GM18517 (cell line): ENCODE measurements at regions not wholly inside any gene's neighbourhood (a gene's known extent, or its start where the extent isn't known, plus 50 kb on each side); places are given as distances from the start of the nearest gene placed in this dataset.

Source experiments
- ATAC-seq: cut with Tn5 transposase; IDR thresholded peaks from one replicate; pipeline ENCODE4 v1.9.1; 2021; ENCODE audit warnings: mild to moderate bottlenecking, moderate library complexity; ENCODE audit not compliant: unreplicated experiment

DNA sequence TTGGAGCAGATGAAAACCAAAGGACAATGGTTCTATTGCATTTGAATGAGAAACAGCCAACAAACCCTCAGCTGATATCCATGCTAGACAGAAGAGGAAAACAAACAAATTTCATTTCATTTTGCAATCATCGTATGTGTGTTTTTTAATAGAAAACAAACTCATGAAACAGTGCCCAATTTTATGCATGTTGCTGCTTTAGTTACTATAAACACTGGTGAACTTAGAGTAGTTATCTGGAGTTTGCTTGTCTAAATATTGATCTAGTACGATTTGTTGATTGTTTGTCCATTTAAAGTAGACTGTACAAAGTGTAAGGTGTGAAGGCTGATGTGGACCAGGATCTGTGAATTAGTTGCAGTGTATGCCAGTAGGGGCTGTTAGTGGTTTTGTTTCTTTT, 166.6 kb downstream of the KITLG start:
- no peak for ATAC-seq

DNA sequence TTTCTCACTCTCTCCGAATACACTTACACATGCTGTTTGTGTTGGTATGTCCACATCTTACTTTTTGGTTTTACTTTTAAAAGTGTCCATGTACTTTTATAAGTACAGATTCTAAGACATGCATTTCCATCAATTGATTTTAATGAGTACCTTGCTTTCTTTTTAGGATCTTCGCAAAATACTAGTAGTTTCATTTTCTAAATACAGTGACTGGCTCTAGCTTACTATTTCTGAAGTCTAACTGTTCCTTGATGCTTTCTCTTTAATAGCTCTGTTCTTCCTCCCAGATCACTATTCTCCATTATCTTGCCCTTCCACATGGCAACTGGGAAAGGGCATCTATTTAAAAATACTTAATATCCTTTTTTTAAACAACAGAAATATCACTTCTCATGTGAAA, 164.1 kb downstream of the KITLG start:
- ATAC-seq, result no peak

DNA sequence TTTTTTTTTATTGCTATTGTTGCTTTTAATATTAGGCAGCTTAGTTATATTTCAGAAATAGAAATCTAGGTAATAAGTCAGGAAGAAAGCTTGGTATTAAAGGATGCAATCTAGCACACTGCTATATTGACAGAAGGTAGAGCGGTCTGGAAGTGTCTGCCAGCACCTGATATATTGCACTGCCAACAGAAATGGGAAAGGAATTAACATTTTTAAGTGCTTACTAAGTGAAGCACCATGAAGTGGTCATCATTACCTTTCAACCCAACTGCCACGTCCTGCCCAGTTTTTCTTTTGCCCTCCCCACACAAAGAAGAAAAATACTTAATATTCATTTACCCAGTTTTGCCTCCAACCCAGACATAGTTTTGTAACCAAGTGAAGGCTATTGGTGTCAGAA, 163.5 kb downstream of the KITLG start:
- ATAC-seq, result no peak

DNA sequence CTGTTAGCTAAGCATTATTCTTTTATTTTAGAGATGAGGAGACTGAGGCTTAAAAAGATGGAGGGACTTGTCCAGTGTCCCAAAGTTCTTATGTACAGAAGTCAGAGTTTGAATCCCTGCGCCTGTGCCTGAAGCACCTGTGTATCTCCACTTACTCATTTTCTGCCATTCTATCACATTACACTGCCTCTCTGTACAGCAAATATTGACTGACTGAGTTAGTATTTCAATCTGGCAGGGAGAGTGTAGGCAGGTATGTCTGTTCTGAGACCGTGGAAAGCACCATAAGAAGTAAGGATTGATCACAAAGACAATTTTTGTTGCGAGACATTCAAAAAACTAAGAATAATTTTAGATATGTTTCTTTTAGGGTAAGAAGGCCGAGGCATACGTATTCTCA, 162.7 kb downstream of the KITLG start:
- no peak for ATAC-seq

DNA sequence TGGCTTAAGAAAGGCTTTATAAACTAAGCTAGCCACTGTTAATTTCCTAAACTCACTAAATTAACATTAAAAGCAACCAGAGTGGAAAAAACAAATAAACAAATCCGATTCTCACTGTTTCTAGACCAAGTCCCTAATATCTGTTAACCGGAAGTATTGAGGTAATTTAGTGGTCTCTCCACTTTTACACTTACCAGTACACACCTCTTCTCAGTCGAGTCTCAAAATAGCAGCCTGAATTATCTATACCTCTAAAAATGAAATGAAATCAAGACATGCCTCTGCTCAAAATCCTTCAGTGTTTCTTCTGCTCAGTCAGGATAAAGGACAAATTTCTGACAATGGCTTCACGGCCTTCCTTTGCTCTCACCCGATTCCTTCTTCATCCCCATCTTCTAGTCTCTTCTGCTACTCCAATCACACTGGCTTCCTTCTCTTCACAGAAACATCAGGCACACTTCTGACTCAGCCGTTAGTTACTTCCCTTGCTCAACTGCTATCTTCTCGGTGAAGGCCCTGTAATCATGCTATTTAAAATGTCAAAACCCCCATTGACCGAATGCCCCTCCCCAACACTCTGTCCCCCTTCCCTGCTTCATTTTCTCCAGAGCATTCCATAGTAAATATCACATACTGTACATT, 161.3 kb downstream of the KITLG start:
- no peak for ATAC-seq

DNA sequence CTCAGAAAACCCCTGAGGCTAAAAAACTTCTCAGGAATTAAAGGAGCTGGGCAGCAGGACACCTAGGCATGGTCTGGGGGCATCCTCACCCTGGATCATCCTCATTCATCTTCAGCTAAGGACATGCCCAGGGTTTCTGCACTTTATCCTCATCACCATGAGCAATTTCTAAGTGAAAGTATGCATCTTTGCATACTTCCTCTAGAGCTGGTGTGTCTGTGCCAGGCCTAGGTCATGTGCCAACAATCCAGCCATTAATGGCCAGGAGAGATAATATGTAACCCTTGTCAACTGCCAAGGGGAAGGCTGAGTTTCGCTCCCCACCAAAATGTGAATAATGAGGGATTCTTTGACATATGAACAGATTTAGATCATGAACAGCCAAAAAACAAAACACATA, 160.5 kb downstream of the KITLG start:
- ATAC-seq, result no peak

DNA sequence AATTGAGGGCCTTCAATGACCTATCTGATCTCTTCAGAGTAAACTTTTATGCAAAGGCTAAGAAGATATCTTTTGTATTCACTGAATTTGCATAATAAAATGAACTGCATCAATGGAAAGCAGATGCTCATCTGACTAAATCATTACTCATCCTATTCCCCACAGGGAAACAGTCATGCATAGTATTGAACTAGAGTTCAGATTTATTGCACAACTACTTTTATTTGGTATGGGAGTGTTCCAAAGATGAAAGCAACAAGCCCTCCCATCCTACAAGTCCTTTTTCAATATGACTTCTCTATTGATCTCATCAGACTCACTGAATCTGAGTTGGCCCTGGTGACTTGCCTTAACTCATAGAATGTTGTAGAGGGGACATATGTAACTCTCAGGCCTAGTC, 159.8 kb downstream of the KITLG start:
- ATAC-seq, result no peak

DNA sequence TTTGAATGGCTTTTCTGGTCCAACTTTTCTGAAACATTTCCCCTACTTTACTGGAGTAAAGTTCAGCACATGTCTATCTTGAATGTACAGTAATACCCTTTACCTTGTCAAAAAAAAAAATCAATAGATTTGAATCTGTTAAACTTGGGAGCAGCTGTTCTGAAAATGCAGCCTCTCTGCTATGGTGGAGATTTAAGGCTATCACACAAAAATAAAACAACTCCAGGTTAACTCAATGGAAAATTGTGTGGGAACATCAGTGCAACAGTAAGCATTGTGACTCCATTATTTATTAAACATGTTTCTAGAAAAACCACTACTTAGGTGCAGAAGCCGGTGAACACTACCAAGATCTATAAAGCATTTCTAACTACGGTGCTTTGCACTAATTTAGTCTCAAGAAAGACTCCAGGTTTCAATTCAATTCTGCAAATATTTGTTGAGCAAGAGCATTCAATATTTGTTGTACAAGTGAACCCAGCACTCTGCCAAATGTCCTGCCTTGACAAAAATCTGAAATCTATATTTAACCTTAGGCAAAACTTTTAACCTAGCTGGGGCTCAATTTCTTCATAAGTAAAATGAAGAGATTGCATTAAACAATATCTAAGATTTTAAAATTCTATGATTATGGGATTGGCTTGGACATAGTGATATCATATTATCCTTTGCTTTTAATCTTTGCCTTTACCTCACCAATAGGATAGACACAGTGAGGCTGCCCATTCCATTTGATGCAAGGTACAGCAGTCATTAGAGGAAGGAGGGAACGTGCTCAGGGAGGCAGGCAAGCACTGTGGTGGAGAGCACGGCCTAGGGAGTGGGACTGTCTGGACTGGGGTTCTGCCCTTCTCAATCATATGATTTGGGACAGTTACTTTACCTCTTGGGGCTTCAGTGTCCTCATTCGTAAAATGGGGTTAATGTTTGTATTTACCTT, 155.2 kb downstream of the KITLG start:
- no peak for ATAC-seq

DNA sequence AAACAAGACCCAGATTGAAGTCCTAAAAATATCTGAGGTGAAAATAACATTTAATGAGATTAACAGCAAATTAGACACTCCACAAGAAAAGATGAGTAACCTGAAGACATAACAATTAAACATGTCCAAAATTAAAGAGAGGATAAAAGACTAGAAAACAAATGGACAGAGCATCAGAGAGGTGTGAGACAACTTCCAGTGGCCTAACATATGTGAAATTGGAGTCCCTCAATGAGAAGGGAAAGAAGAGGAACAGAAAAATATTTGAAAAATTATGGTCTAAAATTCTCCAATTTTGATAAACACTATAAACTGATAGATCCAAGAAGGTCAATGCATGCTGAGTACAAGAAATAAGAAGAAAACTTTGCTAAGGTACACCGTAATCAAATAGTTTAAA, 151.9 kb downstream of the KITLG start:
- no peak for ATAC-seq

DNA sequence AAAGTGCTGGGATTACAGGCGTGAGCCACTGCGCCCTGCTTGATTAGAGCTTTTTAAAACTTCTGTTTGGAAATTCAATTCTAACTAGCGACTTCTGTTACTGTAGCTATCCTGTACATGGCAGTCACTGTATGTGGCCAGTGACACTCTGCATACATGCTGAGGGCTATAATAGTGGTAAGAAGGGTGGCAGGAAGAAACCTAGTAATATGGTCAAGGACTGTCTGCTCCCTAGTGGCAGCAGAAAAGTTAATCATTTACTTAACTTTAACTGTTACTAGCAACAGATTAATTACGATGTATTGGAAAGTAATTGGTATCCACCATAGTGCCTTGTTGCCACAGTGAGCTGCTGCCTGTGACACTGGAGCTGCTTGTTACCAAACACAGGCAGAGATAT, 149.0 kb downstream of the KITLG start:
- no peak for ATAC-seq

DNA sequence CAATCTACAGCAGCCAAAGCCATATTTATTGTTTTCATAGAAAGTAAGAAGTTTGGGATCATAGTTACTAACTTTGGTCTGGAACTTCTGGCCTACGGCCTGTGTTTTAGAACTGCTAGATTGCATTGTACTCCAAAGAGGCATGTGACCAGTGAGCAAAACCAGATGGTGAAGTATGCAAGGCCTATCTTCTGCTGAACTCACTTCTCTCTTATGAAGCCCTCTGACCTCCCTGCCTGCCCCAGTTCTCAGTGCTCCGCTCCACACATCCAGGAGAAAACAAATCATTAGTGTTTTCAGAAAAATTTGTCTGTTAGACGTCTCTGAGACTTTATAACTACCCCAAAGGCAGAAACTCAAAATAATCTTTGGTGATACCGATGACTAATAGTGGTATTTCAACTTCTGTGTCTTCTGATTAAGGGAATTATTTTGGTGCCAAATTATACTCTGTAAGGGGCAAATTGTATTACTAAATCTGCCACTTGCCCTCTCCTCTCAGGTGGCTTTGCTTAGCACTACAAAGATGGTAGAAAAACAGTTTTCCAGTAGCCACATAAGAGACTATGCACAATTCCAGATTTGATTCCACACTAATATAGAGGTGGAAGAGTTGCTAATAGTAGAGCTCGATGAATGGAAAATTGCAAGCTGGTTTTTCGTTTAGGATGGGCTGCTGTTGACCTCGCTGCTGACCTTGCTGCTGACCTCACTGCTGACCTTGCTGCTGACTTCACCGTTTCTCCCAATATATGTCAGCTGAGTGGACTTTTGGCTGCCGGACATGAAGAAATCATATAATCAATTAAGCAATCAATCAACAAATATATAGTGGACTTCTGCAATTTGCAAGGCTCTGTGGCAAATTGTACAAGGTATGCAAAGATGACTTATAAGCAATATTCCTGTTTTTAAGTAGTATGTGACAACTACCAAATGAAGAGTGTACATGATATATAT, 147.5 kb downstream of the KITLG start:
- no peak for ATAC-seq

DNA sequence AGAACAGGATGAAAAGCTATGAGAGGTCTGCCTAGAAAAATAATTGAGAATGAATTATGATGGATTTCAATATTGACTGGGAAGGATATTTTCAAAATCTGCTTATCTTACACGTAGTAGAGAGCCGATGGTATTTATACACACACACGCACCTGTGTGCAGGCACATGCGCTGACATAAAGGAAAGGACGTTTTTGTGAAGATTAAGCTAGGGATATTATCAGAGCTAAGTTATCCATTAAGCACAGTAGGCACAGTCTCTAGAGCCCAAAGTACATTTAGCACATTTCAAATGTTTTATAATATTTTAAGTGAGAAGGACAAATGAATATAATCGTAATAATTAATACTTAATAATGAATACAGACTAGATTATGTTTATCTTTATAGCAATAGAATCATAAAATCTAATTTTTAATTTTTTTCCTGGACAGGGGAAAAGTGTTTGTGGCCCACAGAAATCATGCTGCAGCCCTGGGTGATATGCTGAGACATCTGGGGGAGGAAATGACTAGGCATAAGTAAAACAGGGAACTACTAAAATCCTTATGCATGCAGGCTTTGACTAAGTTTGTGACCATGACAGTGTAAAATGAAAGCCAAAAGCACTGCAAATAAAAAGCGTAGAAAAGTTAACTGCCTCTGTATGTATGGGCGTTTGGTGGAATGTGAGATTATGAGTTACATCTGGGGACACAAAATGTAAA, 146.1 kb downstream of the KITLG start:
- peak; percentile 90 for ATAC-seq

DNA sequence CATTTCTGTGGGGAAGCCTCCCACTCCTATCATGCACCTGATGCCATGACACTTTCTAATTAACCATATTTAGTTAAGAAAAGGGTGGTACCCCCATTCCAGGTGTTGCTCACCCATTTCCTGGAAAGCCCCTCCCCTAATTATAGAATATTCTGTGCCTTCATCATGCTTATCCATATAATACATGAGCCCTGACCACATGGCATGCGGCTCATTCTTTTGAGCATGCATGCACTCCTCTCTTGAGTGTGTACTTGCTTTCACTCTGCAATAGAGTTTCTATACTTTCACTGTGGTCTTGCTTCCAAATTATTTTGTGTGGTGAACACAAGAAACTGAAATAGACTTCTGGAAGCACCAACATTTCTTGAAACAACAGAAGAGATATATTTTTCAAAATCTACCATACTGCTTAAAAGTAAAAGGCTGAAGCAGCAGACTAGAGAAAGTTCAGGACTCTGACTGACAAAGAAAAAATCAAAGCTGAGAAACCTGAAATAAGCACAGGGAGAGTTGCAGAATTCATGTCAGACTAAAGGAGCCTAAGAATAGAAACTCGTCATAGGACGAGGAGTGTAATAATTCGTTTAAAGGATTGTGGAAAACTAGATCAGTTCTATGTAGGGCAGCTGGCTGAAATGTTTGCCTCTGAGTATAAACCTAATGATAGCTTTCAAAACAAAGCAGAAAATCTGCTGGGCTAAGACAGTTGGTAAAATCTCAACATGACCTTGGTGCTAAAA, 144.8 kb downstream of the KITLG start:
- no peak for ATAC-seq

DNA sequence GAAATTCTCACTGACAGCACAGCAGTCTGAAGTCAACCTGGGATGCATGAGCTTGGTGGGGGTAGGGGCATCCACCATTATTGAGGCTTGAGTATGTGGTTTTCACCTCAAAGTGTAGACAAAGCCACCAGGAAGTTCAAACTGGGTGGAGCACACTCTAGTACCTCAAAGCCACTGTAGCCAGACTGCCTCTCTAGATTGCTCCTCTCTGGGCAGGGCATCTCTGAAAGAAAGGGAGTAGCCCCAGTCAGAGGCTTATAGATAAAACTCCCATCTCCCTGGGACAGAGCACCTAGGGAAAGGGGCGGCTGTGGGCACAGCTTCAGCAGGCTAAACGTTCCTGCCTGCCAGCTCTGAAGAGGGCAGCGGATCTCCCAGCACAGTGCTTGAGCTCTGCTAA, 143.0 kb downstream of the KITLG start:
- no peak for ATAC-seq
